ENCODE measurements at regions not wholly inside any gene's neighbourhood (a gene's known extent, or its start where the extent isn't known, plus 50 kb on each side); places are given as distances from the start of the nearest gene placed in this dataset.
A peak's percentile ranks its signal among the peaks of the same experiment; 100 is the strongest.

GRCh38 chr6:120947111-120947510 is 387.2 kb downstream of the TBC1D32 start:
- whole genome bisulfite sequencing, 2 donors: 0% methylated on average over 1 of the region's 1 CpG
- intact Hi-C loops (cut with DNase I): no loop called here
- peak; percentile 57 for FAIRE-seq

GRCh38 chr6:120945905-120946594 is 388.2 kb downstream of the TBC1D32 start:
- WGBS, 2 donors: 74 to 81% methylated on average over 3 of the region's 3 CpGs
- ATAC-seq: no peak

More at GRCh38 chr6:120947111-120947510, 387.2 kb downstream of the TBC1D32 start:
- ATAC-seq: no peak
- Histone ChIP-seq H3K27ac (no peak overlapping the region), H3K4me1 (peaks cover 0 to 12% (median 10%) of the 10 kb centered on the region in 3 donors), H3K36me3 (no peaks in the 10 kb centered on the region), H3K4me3 (no peak overlapping the region), H3K9me3 (no peaks in the 10 kb centered on the region), H3K27me3 (no peaks in the 10 kb centered on the region)
- TF ChIP-seq CTCF (IDR thresholded peaks at IDR 0.05): no peak
- DNase-seq: no peak

GRCh38 chr6:120938876-120939472 is 395.3 kb downstream of the TBC1D32 start:
- H3K27ac ChIP-seq: no peak overlapping the region
- no peaks in the 10 kb centered on the region for H3K9me3 ChIP-seq
- FAIRE-seq: no peak
- TF ChIP-seq CTCF (IDR thresholded peaks at IDR 0.05): no peak
- no peak for ATAC-seq
- no peaks in the 10 kb centered on the region for H3K4me1 ChIP-seq
- DNase-seq: no peak
- no peak overlapping the region for H3K4me3 ChIP-seq
- H3K27me3 ChIP-seq: no peaks in the 10 kb centered on the region
- intact Hi-C loops (cut with DNase I): no loop called here
- no peaks in the 10 kb centered on the region for H3K36me3 ChIP-seq
- WGBS, 2 donors: 88 to 90% methylated on average over 3 of the region's 3 CpGs

More at GRCh38 chr6:120945905-120946594, 388.2 kb downstream of the TBC1D32 start:
- intact Hi-C loops (cut with DNase I): no loop called here
- peaks cover 0 to 12% (median 10%) of the 10 kb centered on the region in 3 donors for H3K4me1 ChIP-seq
- DNase-seq (no peak), FAIRE-seq (no peak)
- H3K4me3 ChIP-seq: no peak overlapping the region
- H3K27ac ChIP-seq: no peak overlapping the region
- H3K36me3 ChIP-seq: no peaks in the 10 kb centered on the region
- no peak for TF ChIP-seq CTCF (IDR thresholded peaks at IDR 0.05)
- no peaks in the 10 kb centered on the region for H3K9me3 ChIP-seq
- no peaks in the 10 kb centered on the region for H3K27me3 ChIP-seq

GRCh38 chr6:120938164-120938875 is 396.0 kb downstream of the TBC1D32 start:
- 74 to 85% methylated on average over 1 of the region's 1 CpG for WGBS, 2 donors
- FAIRE-seq: no peak

More at GRCh38 chr6:120938164-120938875, 396.0 kb downstream of the TBC1D32 start:
- Histone ChIP-seq H3K4me1 (no peaks in the 10 kb centered on the region), H3K4me3 (no peak overlapping the region), H3K27ac (no peak overlapping the region), H3K27me3 (no peaks in the 10 kb centered on the region), H3K9me3 (no peaks in the 10 kb centered on the region), H3K36me3 (no peaks in the 10 kb centered on the region)
- no peak for TF ChIP-seq CTCF (IDR thresholded peaks at IDR 0.05)
- no peak for ATAC-seq
- intact Hi-C loops (cut with DNase I): no loop called here
- no peak for DNase-seq
